MM.1S (cell line): ENCODE measurements at regions not wholly inside any gene's neighbourhood (a gene's known extent, or its start where the extent isn't known, plus 50 kb on each side); places are given as distances from the start of the nearest gene placed in this dataset.
"Not testable (repeated sequence)": the region's sequence is repeated elsewhere in the genome, so short reads cannot be mapped to it uniquely, and the experiment has no call there.

Experiments
- DNase-seq: peaks from one replicate; pipeline ENCODE4 v3.0.0-alpha.2; 2015
- H2AFZ ChIP-seq: fragments of 300-600 bp; sonication (generic); 2 replicates; pipeline ENCODE4 v1.6.0; 2016; ENCODE audit warnings: antibody characterized with exemption, low read length
- H3F3A ChIP-seq: fragments of 300-600 bp; sonication (generic); 2 replicates; pipeline ENCODE4 v1.6.1; 2016; ENCODE audit warnings: mild to moderate bottlenecking, antibody characterized with exemption, low read length, moderate library complexity, mixed read lengths; ENCODE audit not compliant: insufficient read depth
- H3K27ac ChIP-seq: fragments of 300-600 bp; sonication (generic); 2 replicates; pipeline ENCODE4 v1.5.1; 2016; ENCODE audit warnings: mild to moderate bottlenecking, low read length
- H3K27me3 ChIP-seq: fragments of 300-600 bp; sonication (generic); replicated peaks from 2 replicates; pipeline ENCODE4 v1.6.0; 2016; ENCODE audit warnings: low read length; ENCODE audit not compliant: insufficient read depth
- H3K36me3 ChIP-seq: fragments of 300-600 bp; sonication (generic); replicated peaks from 2 replicates; pipeline ENCODE4 v1.6.1; 2016; ENCODE audit warnings: mild to moderate bottlenecking, low read length, mixed read lengths; ENCODE audit not compliant: insufficient read depth
- H3K4me1 ChIP-seq: fragments of 300-600 bp; sonication (generic); 2 replicates; pipeline ENCODE4 v1.6.1; 2016; ENCODE audit warnings: low read length, mixed read lengths
- H3K4me2 ChIP-seq: fragments of 300-600 bp; sonication (generic); 2 replicates; pipeline ENCODE4 v1.6.0; 2016; ENCODE audit warnings: low read depth, low read length
- H3K4me3 ChIP-seq: fragments of 300-600 bp; sonication (generic); 2 replicates; pipeline ENCODE4 v1.5.1; 2016; ENCODE audit warnings: low read length, mixed read lengths
- H3K79me2 ChIP-seq: fragments of 300-600 bp; sonication (generic); 2 replicates; pipeline ENCODE4 v1.6.1; 2016; ENCODE audit warnings: mixed run types, low read length, mixed read lengths
- H3K9ac ChIP-seq: fragments of 300-600 bp; sonication (generic); 2 replicates; pipeline ENCODE4 v1.6.1; 2016; ENCODE audit warnings: low read length, mixed read lengths
- H3K9me2 ChIP-seq: fragments of 300-600 bp; sonication (generic); replicated peaks from 2 replicates; pipeline ENCODE4 v1.6.1; 2016; ENCODE audit warnings: mild to moderate bottlenecking, low read length, mixed read lengths; ENCODE audit not compliant: insufficient read depth
- H3K9me3 ChIP-seq: fragments of 300-600 bp; sonication (generic); replicated peaks from 2 replicates; pipeline ENCODE4 v1.6.1; 2016; ENCODE audit warnings: mild to moderate bottlenecking, low read length, mixed read lengths; ENCODE audit not compliant: insufficient read depth
- H4K20me1 ChIP-seq: fragments of 300-600 bp; sonication (generic); 2 replicates; pipeline ENCODE4 v1.6.1; 2016; ENCODE audit warnings: mild to moderate bottlenecking, low read length, moderate library complexity, mixed read lengths; ENCODE audit not compliant: insufficient read depth

GRCh38 chr21:5103880-5104561, 5417.4 kb upstream of the TPTE start:
- H3K9me3 ChIP-seq, H3K4me3 ChIP-seq, H3K36me3 ChIP-seq, H3K9ac ChIP-seq, H3K4me1 ChIP-seq, H3K27me3 ChIP-seq, H3F3A ChIP-seq, DNase-seq, H3K79me2 ChIP-seq, H3K4me2 ChIP-seq, H3K9me2 ChIP-seq, H2AFZ ChIP-seq, H4K20me1 ChIP-seq: not testable (repeated sequence)
- peak overlapping the region; percentile 37; the same call in 1 of the 2 replicates for H3K27ac ChIP-seq

- not testable (repeated sequence) for H3K9me2 ChIP-seq, H3K36me3 ChIP-seq, H3K4me2 ChIP-seq, H3K79me2 ChIP-seq, H3K27me3 ChIP-seq, H3F3A ChIP-seq, H2AFZ ChIP-seq, H3K4me1 ChIP-seq, H3K9ac ChIP-seq, DNase-seq, H4K20me1 ChIP-seq, H3K9me3 ChIP-seq, H3K4me3 ChIP-seq
- H3K27ac ChIP-seq = peak overlapping the region; percentile 37; the same call in 1 of the 2 replicates
Measured at GRCh38 chr21:5104562-5104928, 5416.8 kb upstream of the TPTE start.

GRCh38 chr21:5105939-5106708, 5415.3 kb upstream of the TPTE start:
- not testable (repeated sequence) for H4K20me1 ChIP-seq, H3K79me2 ChIP-seq, H3K36me3 ChIP-seq, H3K9me2 ChIP-seq, H3K4me1 ChIP-seq, H3K4me2 ChIP-seq, H3K9ac ChIP-seq, H3K9me3 ChIP-seq, H3F3A ChIP-seq, H2AFZ ChIP-seq, H3K4me3 ChIP-seq, H3K27me3 ChIP-seq
- peak overlapping the region; percentile 72; the same call in 1 of the 2 replicates for H3K27ac ChIP-seq
- peak; percentile 31 for DNase-seq

- not testable (repeated sequence) for H3K27me3 ChIP-seq, H2AFZ ChIP-seq, H3K4me2 ChIP-seq, H3K79me2 ChIP-seq, H3K9ac ChIP-seq, H3K9me3 ChIP-seq, DNase-seq, H3F3A ChIP-seq, H3K4me1 ChIP-seq, H3K9me2 ChIP-seq, H3K36me3 ChIP-seq, H4K20me1 ChIP-seq, H3K4me3 ChIP-seq
- H3K27ac ChIP-seq = peak overlapping the region; percentile 54; the same call in 1 of the 2 replicates
Measured at GRCh38 chr21:5106767-5107464, 5414.5 kb upstream of the TPTE start.

GRCh38 chr21:5107637-5108036, 5413.7 kb upstream of the TPTE start:
- H3K79me2 ChIP-seq, H3K4me3 ChIP-seq, H3K9ac ChIP-seq, H2AFZ ChIP-seq, H3K9me2 ChIP-seq, H3K9me3 ChIP-seq, H3K27me3 ChIP-seq, H3K4me2 ChIP-seq, H4K20me1 ChIP-seq, H3K27ac ChIP-seq, DNase-seq, H3K36me3 ChIP-seq, H3K4me1 ChIP-seq, H3F3A ChIP-seq: not testable (repeated sequence)

- H4K20me1 ChIP-seq, H3F3A ChIP-seq, H3K36me3 ChIP-seq, H3K9ac ChIP-seq, H3K9me3 ChIP-seq, H3K9me2 ChIP-seq, H3K4me1 ChIP-seq, DNase-seq, H3K27me3 ChIP-seq, H2AFZ ChIP-seq, H3K79me2 ChIP-seq, H3K4me2 ChIP-seq, H3K4me3 ChIP-seq, H3K27ac ChIP-seq: not testable (repeated sequence)
Measured at GRCh38 chr21:5108048-5108775, 5413.2 kb upstream of the TPTE start.

- H3K4me3 ChIP-seq, H3K36me3 ChIP-seq, H3K4me2 ChIP-seq, H3K9me3 ChIP-seq, H3K9me2 ChIP-seq, H3K9ac ChIP-seq, H3F3A ChIP-seq, H3K27me3 ChIP-seq, H3K27ac ChIP-seq, H3K4me1 ChIP-seq, H3K79me2 ChIP-seq, DNase-seq, H2AFZ ChIP-seq, H4K20me1 ChIP-seq: not testable (repeated sequence)
Measured at GRCh38 chr21:5111197-5111596, 5410.2 kb upstream of the TPTE start.
